Neuronal stem cell (in vitro differentiated cells): ENCODE measurements at regions not wholly inside any gene's neighbourhood (a gene's known extent, or its start where the extent isn't known, plus 50 kb on each side); places are given as distances from the start of the nearest gene placed in this dataset.

Experiments used
- DNase-seq: peaks from one replicate; pipeline ENCODE4 v3.0.0-alpha.2; 2013; ENCODE audit warnings: low spot score
- H2AFZ ChIP-seq: one replicate; pipeline ENCODE4 v1.6.1; 2013; ENCODE audit warnings: mild to moderate bottlenecking, low read length, inconsistent platforms
- H2AK5ac ChIP-seq: 2 replicates; pipeline ENCODE4 v1.6.1; 2013; ENCODE audit warnings: low read depth, mild to moderate bottlenecking, inconsistent platforms, low read length, moderate library complexity, mixed read lengths
- H2BK120ac ChIP-seq: 2 replicates; pipeline ENCODE4 v1.6.1; 2013; ENCODE audit warnings: low read depth, mild to moderate bottlenecking, inconsistent platforms, low read length, moderate library complexity, mixed read lengths
- H2BK12ac ChIP-seq: one replicate; pipeline ENCODE4 v1.6.1; 2013; ENCODE audit warnings: low read length, inconsistent platforms
- H2BK15ac ChIP-seq: 2 replicates; pipeline ENCODE4 v1.6.1; 2013; ENCODE audit warnings: mild to moderate bottlenecking, low read length, inconsistent platforms, mixed read lengths
- H2BK5ac ChIP-seq: one replicate; pipeline ENCODE4 v1.6.1; 2013; ENCODE audit warnings: inconsistent platforms, mild to moderate bottlenecking, low read length, moderate library complexity
- H3K14ac ChIP-seq: one replicate; pipeline ENCODE4 v1.6.1; 2013; ENCODE audit warnings: low read length, inconsistent platforms
- H3K18ac ChIP-seq: 2 replicates; pipeline ENCODE4 v1.6.1; 2013; ENCODE audit warnings: low read length, inconsistent platforms
- H3K23ac ChIP-seq: 2 replicates; pipeline ENCODE4 v1.6.1; 2013; ENCODE audit warnings: low read depth, mild to moderate bottlenecking, mixed read lengths, low read length, inconsistent platforms; ENCODE audit not compliant: poor library complexity
- H3K27ac ChIP-seq: replicated peaks from 3 replicates; pipeline ENCODE4 v1.5.1; 2013; ENCODE audit warnings: low read length, inconsistent platforms
- H3K27me3 ChIP-seq, 3 experiments: 2 replicates each; pipeline ENCODE4 v1.6.1; 2013; ENCODE audit warnings: low read length in 3 of 3, mild to moderate bottlenecking in 2 of 3, inconsistent platforms in 1 of 3, low read depth in 1 of 3, mixed read lengths in 1 of 3, moderate library complexity in 1 of 3; ENCODE audit not compliant: control insufficient read depth in 3 of 3, insufficient read depth in 3 of 3
- H3K36me3 ChIP-seq, 2 donors: replicated peaks in 1 of 2; 2 replicates each; pipeline ENCODE4 v1.6.1; 2013; ENCODE audit warnings: low read length in 2 of 2; ENCODE audit not compliant: control insufficient read depth in 2 of 2, insufficient read depth in 2 of 2
- H3K4ac ChIP-seq: 2 replicates; pipeline ENCODE4 v1.6.1; 2013; ENCODE audit warnings: inconsistent platforms, mild to moderate bottlenecking, low read length, moderate library complexity
- H3K4me1 ChIP-seq, 2 donors: 1 replicate in 1 of 2; 2 replicates in 1 of 2; pipeline ENCODE4 v1.6.1; 2013; ENCODE audit warnings: low read length in 2 of 2, low read depth in 1 of 2; ENCODE audit not compliant: control insufficient read depth in 2 of 2, insufficient read depth in 1 of 2
- H3K4me2 ChIP-seq: one replicate; pipeline ENCODE4 v1.6.1; 2013; ENCODE audit warnings: mild to moderate bottlenecking, low read length, inconsistent platforms; ENCODE audit not compliant: insufficient read depth, poor library complexity, severe bottlenecking
- H3K4me3 ChIP-seq, 2 donors: 2 replicates each; pipeline ENCODE4 v1.5.1; 2013; ENCODE audit warnings: low read length in 2 of 2, mild to moderate bottlenecking in 2 of 2, inconsistent platforms in 1 of 2, moderate library complexity in 1 of 2
- H3K79me1 ChIP-seq: one replicate; pipeline ENCODE4 v1.6.1; 2013; ENCODE audit warnings: low read depth, mild to moderate bottlenecking, inconsistent platforms, low read length, moderate library complexity
- H3K9ac ChIP-seq: one replicate; pipeline ENCODE4 v1.6.1; 2013; ENCODE audit warnings: mild to moderate bottlenecking, low read depth, low read length, inconsistent platforms; ENCODE audit not compliant: poor library complexity
- H3K9me3 ChIP-seq, 2 donors: replicated peaks in 1 of 2; 2 replicates each; pipeline versions ENCODE3 to v1.6.1; 2013; ENCODE audit warnings: low read length in 2 of 2, mild to moderate bottlenecking in 2 of 2, inconsistent platforms in 1 of 2, low read depth in 1 of 2, mixed read lengths in 1 of 2, moderate library complexity in 1 of 2; ENCODE audit not compliant: control insufficient read depth in 2 of 2, insufficient read depth in 1 of 2
- H4K8ac ChIP-seq: one replicate; pipeline ENCODE4 v1.6.1; 2013; ENCODE audit warnings: low read depth, mild to moderate bottlenecking, inconsistent platforms, low read length, moderate library complexity
- H4K91ac ChIP-seq: one replicate; pipeline ENCODE4 v1.6.1; 2013; ENCODE audit warnings: low read length, low read depth, mild to moderate bottlenecking, inconsistent platforms; ENCODE audit not compliant: poor library complexity
- WGBS, 2 donors: extraction: QIAGEN DNeasy Blood & Tissue Kit; methylation state at CpG; one replicate each; pipeline ENCODE4 v1.1.7; 2013; ENCODE audit warnings: missing lambda C conversion rate in 2 of 2, mixed read lengths in 1 of 2; ENCODE audit not compliant: insufficient read length in 2 of 2, insufficient replicate concordance in 1 of 2; ENCODE audit errors: extremely low coverage in 2 of 2; 5-methylcytosine and 5-hydroxymethylcytosine counted together

DNA sequence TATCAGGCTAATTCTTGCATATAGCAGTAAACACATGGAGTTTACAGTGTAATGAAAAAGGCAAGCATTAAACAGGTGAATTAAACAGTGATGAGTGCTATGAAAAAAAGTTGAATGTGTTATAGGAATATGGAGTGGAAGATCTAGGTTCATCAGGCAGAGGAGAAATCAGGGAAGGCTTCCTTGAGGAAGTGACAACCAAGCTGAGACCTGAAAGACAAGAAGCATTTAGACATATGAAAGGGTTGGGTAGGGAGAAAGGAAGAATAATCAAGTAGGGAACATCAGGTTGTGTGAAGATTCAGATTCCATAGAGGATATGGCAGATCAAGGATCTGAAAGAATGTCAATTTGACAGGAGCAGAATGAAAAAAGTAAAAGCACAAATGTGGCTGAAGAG, 612.5 kb downstream of the PRELID2 start:
- no peak overlapping the region for H3K23ac ChIP-seq
- H4K91ac ChIP-seq = no peak overlapping the region
- H3K14ac ChIP-seq = no peak overlapping the region
- no peak for DNase-seq
- H3K9me3 ChIP-seq = no peaks in the 10 kb centered on the region
- H3K4me3 ChIP-seq = no peak overlapping the region
- H3K9ac ChIP-seq = no peak overlapping the region
- no peaks in the 10 kb centered on the region for H3K27me3 ChIP-seq
- no peak overlapping the region for H2BK120ac ChIP-seq
- H3K4me1 ChIP-seq = peaks cover 0 to 2% of the 10 kb centered on the region in 2 donors
- no peak overlapping the region for H3K27ac ChIP-seq
- no peak overlapping the region for H2BK5ac ChIP-seq
- no peaks in the 10 kb centered on the region for H3K79me1 ChIP-seq
- H3K18ac ChIP-seq = no peak overlapping the region
- no peak overlapping the region for H2AK5ac ChIP-seq
- H2AFZ ChIP-seq = no peak overlapping the region
- no peak overlapping the region for H2BK12ac ChIP-seq
- no peaks in the 10 kb centered on the region for H3K36me3 ChIP-seq
- no peak overlapping the region for H3K4ac ChIP-seq
- no peak overlapping the region for H2BK15ac ChIP-seq
- H4K8ac ChIP-seq = no peak overlapping the region
- no peak overlapping the region for H3K4me2 ChIP-seq

DNA sequence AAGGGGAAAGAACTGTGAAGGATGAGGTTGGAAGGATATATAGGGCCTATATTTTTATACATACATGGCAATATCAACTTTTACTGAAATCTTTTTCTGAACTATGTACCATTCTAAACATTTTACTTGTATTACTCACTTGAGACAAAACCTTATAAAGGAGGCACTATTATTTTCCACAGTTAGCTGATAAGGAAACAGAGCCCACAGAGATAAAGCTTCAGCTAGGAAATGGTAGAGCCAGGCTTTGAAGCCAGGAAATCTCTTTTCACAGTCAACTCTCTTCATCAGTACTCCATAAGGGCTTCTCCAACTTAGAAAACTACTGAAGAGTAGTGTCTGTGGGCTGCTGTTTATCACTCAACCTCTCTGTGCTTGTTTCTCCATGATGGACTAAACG, 613.7 kb downstream of the PRELID2 start:
- Histone ChIP-seq H3K9ac (no peak overlapping the region), H3K4me1 (peaks cover 0 to 2% of the 10 kb centered on the region in 2 donors), H3K14ac (no peak overlapping the region), H3K4me2 (no peak overlapping the region), H3K27me3 (no peaks in the 10 kb centered on the region), H3K23ac (no peak overlapping the region), H2BK5ac (no peak overlapping the region), H3K9me3 (no peaks in the 10 kb centered on the region), H2AFZ (no peak overlapping the region), H3K4ac (no peak overlapping the region), H3K27ac (no peak overlapping the region), H2AK5ac (no peak overlapping the region), H4K8ac (no peak overlapping the region), H3K4me3 (no peak overlapping the region), H3K18ac (no peak overlapping the region), H2BK120ac (no peak overlapping the region), H2BK12ac (no peak overlapping the region), H3K79me1 (no peaks in the 10 kb centered on the region), H3K36me3 (no peaks in the 10 kb centered on the region), H4K91ac (no peak overlapping the region), H2BK15ac (no peak overlapping the region)
- DNase-seq = no peak
- WGBS, 2 donors = no CpG with 5 or more reads among the region's 1 CpG

DNA sequence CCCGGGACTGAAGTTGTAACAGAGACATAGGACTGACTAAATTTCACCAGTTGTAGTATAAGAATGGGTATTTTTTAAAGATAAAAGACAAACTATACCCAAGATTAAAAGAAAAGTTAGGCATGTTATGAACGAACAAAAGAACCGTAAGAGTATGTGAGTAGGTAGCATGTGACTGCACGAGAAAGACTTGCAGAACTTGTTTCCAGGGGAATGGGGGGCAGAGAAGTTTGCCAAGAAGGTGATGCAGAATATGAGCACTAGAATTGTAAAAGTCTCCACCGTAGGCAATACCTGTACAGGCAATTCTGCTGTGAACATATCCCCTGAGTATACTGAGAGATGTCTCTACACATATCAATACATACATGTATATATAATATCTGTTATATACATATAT, 614.7 kb downstream of the PRELID2 start:
- Histone ChIP-seq H3K79me1 (no peaks in the 10 kb centered on the region), H4K91ac (no peak overlapping the region), H3K4me2 (no peak overlapping the region), H2BK15ac (no peak overlapping the region), H3K36me3 (no peaks in the 10 kb centered on the region), H3K9ac (no peak overlapping the region), H3K4me1 (peaks cover 0 to 2% of the 10 kb centered on the region in 2 donors), H3K18ac (no peak overlapping the region), H3K4me3 (no peak overlapping the region), H3K23ac (no peak overlapping the region), H2BK12ac (no peak overlapping the region), H2AK5ac (no peak overlapping the region), H2BK120ac (no peak overlapping the region), H3K9me3 (no peaks in the 10 kb centered on the region), H3K27ac (no peak overlapping the region), H4K8ac (no peak overlapping the region), H3K27me3 (no peaks in the 10 kb centered on the region), H2AFZ (no peak overlapping the region), H2BK5ac (no peak overlapping the region), H3K4ac (no peak overlapping the region), H3K14ac (no peak overlapping the region)
- DNase-seq = no peak
- no CpG with 5 or more reads among the region's 5 CpGs for WGBS, 2 donors

DNA sequence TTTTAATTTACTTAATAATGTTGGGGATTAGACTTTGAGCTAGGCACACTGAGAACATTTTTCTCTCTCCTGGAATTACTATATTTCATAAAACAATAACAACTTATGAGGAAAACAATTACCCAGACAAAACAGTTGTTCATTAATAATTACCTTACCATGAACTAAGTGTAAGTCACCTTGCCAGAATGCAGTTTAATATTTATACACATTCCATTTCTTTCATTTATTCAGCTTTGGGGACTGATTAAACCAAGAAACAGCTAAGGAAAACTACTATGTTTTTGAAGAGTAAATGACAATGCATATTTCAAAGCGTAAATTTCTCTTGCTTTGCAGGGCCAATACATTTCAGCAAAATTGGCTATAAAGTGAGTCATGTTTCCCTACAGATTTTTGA, 616.2 kb downstream of the PRELID2 start:
- no CpG with 5 or more reads among the region's 1 CpG for whole genome bisulfite sequencing, 2 donors
- H2BK15ac ChIP-seq = no peak overlapping the region
- DNase-seq = no peak
- no peaks in the 10 kb centered on the region for H3K79me1 ChIP-seq
- H2AK5ac ChIP-seq = no peak overlapping the region
- no peak overlapping the region for H3K23ac ChIP-seq
- H3K4me1 ChIP-seq = no peaks in the 10 kb centered on the region
- H3K27ac ChIP-seq = no peak overlapping the region
- H4K8ac ChIP-seq = no peak overlapping the region
- H3K14ac ChIP-seq = no peak overlapping the region
- no peak overlapping the region for H3K4me2 ChIP-seq
- no peak overlapping the region for H3K4ac ChIP-seq
- no peak overlapping the region for H2BK120ac ChIP-seq
- H3K9me3 ChIP-seq = no peaks in the 10 kb centered on the region
- no peak overlapping the region for H2BK12ac ChIP-seq
- H3K4me3 ChIP-seq = no peak overlapping the region
- no peak overlapping the region for H2AFZ ChIP-seq
- H3K18ac ChIP-seq = no peak overlapping the region
- H3K36me3 ChIP-seq = no peaks in the 10 kb centered on the region
- H3K27me3 ChIP-seq = no peaks in the 10 kb centered on the region
- no peak overlapping the region for H3K9ac ChIP-seq
- H2BK5ac ChIP-seq = no peak overlapping the region
- no peak overlapping the region for H4K91ac ChIP-seq
